RWPE1 (cell line): ENCODE measurements at regions not wholly inside any gene's neighbourhood (a gene's known extent, or its start where the extent isn't known, plus 50 kb on each side); places are given as distances from the start of the nearest gene placed in this dataset.

Experiments used
- CTCF ChIA-PET: fragments of 350-600 bp; sonication (Branson Sonifier 250); formaldehyde crosslinking; extraction: SDS; loops from one replicate; lab custom pipeline; 2021; lab: Yijun Ruan, JAX
- POLR2A ChIA-PET: fragments of 400-600 bp; formaldehyde crosslinking; extraction: SDS; loops from one replicate; lab custom pipeline; 2020; ENCODE audit warnings: antibody characterized with exemption; ENCODE audit not compliant: low non-redundant PET; lab: Yijun Ruan, JAX
- DNase-seq: peaks from one replicate; pipeline ENCODE4 v3.0.0; 2012; ENCODE audit warnings: low spot score
- H3K27ac ChIP-seq: fragments of 450-650 bp; 2 replicates; pipeline ENCODE4 v1.5.1; 2017
- CTCF ChIP-seq: fragments of 450-650 bp; conservative IDR thresholded peaks from 2 replicates; pipeline ENCODE4 v1.5.1; 2017; ENCODE audit warnings: low read depth, mild to moderate bottlenecking

GRCh38 chr13:105334211-105334610 lies 1201.3 kb downstream of the EFNB2 start:
- ChIA-PET POLR2A (no interaction called here), CTCF (no interaction called here)
- TF ChIP-seq CTCF = no peak
- no peak for DNase-seq
- H3K27ac ChIP-seq = no peak overlapping the region

- H3K27ac ChIP-seq = no peak overlapping the region
- ChIA-PET POLR2A (no interaction called here), CTCF (interaction anchor here (0.5 kb wide), 1 partner anchor 1202 kb away, joined by 4 read pairs; the partner anchor contains the start of gene EFNB2)
- DNase-seq = no peak
- no peak for TF ChIP-seq CTCF
Measured at GRCh38 chr13:105333416-105333815, 1202.0 kb downstream of the EFNB2 start.

- POLR2A ChIA-PET = no interaction called here
- H3K27ac ChIP-seq = no peak overlapping the region
- DNase-seq = no peak
- CTCF ChIA-PET = no interaction called here
- TF ChIP-seq CTCF = no peak
Measured at GRCh38 chr13:105329359-105329758, 1206.1 kb downstream of the EFNB2 start.

- ChIA-PET POLR2A (no interaction called here), CTCF (no interaction called here)
- DNase-seq = no peak
- TF ChIP-seq CTCF = no peak
- H3K27ac ChIP-seq = no peak overlapping the region
Measured at GRCh38 chr13:105328212-105328611, 1207.2 kb downstream of the EFNB2 start.

GRCh38 chr13:105327581-105328126 lies 1207.8 kb downstream of the EFNB2 start:
- DNase-seq = no peak
- TF ChIP-seq CTCF = no peak
- POLR2A ChIA-PET = no interaction called here
- CTCF ChIA-PET = no interaction called here
- no peak overlapping the region for H3K27ac ChIP-seq

GRCh38 chr13:105319875-105320274 lies 1215.6 kb downstream of the EFNB2 start:
- ChIA-PET POLR2A (no interaction called here), CTCF (no interaction called here)

More at GRCh38 chr13:105319875-105320274, 1215.6 kb downstream of the EFNB2 start:
- DNase-seq = no peak
- no peak for TF ChIP-seq CTCF
- no peak overlapping the region for H3K27ac ChIP-seq
